Panc1 (cell line): ENCODE measurements at regions not wholly inside any gene's neighbourhood (a gene's known extent, or its start where the extent isn't known, plus 50 kb on each side); places are given as distances from the start of the nearest gene placed in this dataset.

ENCODE experiments used
- ATAC-seq: fragments of 200-7000 bp; cut with Tn5 transposase; 2 replicates; pipeline ENCODE4 v1.9.1; 2020; ENCODE audit warnings: mild to moderate bottlenecking, moderate library complexity
- BruUV-seq: library from RNA; stranded (reverse); fragments of 400-500 nt; replicated peaks from 2 replicates; lab custom pipeline; 2021; lab: Mats Ljungman, UMichigan
- CTCF ChIA-PET: fragments of 300-600 bp; sonication (Branson Sonifier 250); formaldehyde crosslinking; loops from one replicate; lab custom pipeline; 2022; ENCODE audit warnings: antibody characterized with exemption; lab: Charles Lee
- POLR2A ChIA-PET: fragments of 300-600 bp; sonication (Branson Sonifier 250); formaldehyde crosslinking; loops from one replicate; lab custom pipeline; 2022; ENCODE audit warnings: antibody characterized with exemption; lab: Charles Lee
- DNase-seq: peaks from one replicate; pipeline ENCODE4 v3.0.0-alpha.2; 2010; ENCODE audit warnings: low read depth, low spot score
- H3K27ac ChIP-seq: 2 replicates; pipeline ENCODE4 v1.5.1; 2011; ENCODE audit warnings: mild to moderate bottlenecking, low read length, inconsistent platforms
- H3K27me3 ChIP-seq: fragments of 200-500 bp; sonication (Bioruptor generic); 2 replicates; pipeline ENCODE4 v1.6.0; 2014; ENCODE audit warnings: low read length, inconsistent platforms; ENCODE audit not compliant: control insufficient read depth, insufficient read depth
- H3K36me3 ChIP-seq: fragments of 200-500 bp; sonication (Bioruptor generic); 2 replicates; pipeline ENCODE4 v1.5.1; 2014; ENCODE audit warnings: inconsistent platforms, mild to moderate bottlenecking, low read length, moderate library complexity; ENCODE audit not compliant: control insufficient read depth, insufficient read depth
- H3K4me1 ChIP-seq: 2 replicates; pipeline ENCODE4 v1.5.1; 2011; ENCODE audit warnings: inconsistent platforms, mild to moderate bottlenecking, low read length, moderate library complexity; ENCODE audit not compliant: control insufficient read depth, insufficient read depth
- H3K4me3 ChIP-seq, 2 experiments: 2 replicates each; pipeline ENCODE4 v1.5.1; 2011 to 2012; ENCODE audit warnings: low read depth in 2 of 2, low read length in 2 of 2, mild to moderate bottlenecking in 2 of 2, inconsistent platforms in 1 of 2, moderate library complexity in 1 of 2
- H3K9me3 ChIP-seq: fragments of 200-500 bp; sonication (Bioruptor generic); 2 replicates; pipeline ENCODE4 v1.5.1; 2014; ENCODE audit warnings: low read depth, mild to moderate bottlenecking, inconsistent platforms, low read length, moderate library complexity; ENCODE audit not compliant: control insufficient read depth, insufficient read depth
- POLR2AphosphoS5 ChIP-seq: IDR thresholded peaks from 2 replicates; pipeline ENCODE4 v1.6.1; 2012; ENCODE audit warnings: mild to moderate bottlenecking, low read depth, low read length, moderate library complexity
- REST ChIP-seq, 2 experiments: IDR thresholded peaks; 2 replicates each; pipeline ENCODE4 v1.6.1; 2011 to 2012; ENCODE audit warnings: low read depth in 2 of 2, control low read depth in 1 of 2, low read length in 1 of 2, mild to moderate bottlenecking in 1 of 2, moderate library complexity in 1 of 2; ENCODE audit not compliant: insufficient read depth in 1 of 2
- SIN3A ChIP-seq: IDR thresholded peaks from 2 replicates; pipeline ENCODE4 v1.6.1; 2012; ENCODE audit warnings: low read depth, mild to moderate bottlenecking, low read length, moderate library complexity, borderline replicate concordance; ENCODE audit not compliant: insufficient read depth
- TCF7L2 ChIP-seq: IDR thresholded peaks from 2 replicates; pipeline ENCODE4 v1.6.1; 2011; ENCODE audit warnings: mild to moderate bottlenecking, low read depth, low read length, inconsistent platforms
- in situ Hi-C: cut with HindIII; loops from 2 replicates; pipeline ENCODE4 v1.10.0; 2016; ENCODE audit warnings: low sequenced_read_pairs, low pct_unique_long_range_greater_than_20kb
- intact Hi-C: fragments of 100-400 bp; cut with micrococcal nuclease; formaldehyde crosslinking; loops from one replicate; pipeline ENCODE4 v1.10.0; 2022; ENCODE audit not compliant: unreplicated experiment
- TF ChIP-seq, protein P1 (sequence below): fragments of 450-650 bp; IDR thresholded peaks from 2 replicates; pipeline ENCODE4 v1.5.1; 2017; ENCODE audit warnings: mild to moderate bottlenecking

- CTCF ChIA-PET, result no interaction called here
- in situ Hi-C loops, result no loop called here
- Histone ChIP-seq H3K9me3 (no peaks in the 10 kb centered on the region), H3K4me1 (no peaks in the 10 kb centered on the region), H3K27ac (no peak overlapping the region), H3K27me3 (no peaks in the 10 kb centered on the region), H3K4me3 (no peak overlapping the region), H3K36me3 (no peaks in the 10 kb centered on the region)
- DNase-seq, result no peak
- intact Hi-C loops, result no loop called here
- POLR2A ChIA-PET, result no interaction called here
- no peak for ATAC-seq
- TF ChIP-seq TCF7L2 (no peak), REST (IDR thresholded peaks at IDR 0.05; ENCODE audit: insufficient read depth in 1 of 2, low read depth in 2 of 2, low read length in 1 of 2) (no peak)
- TF ChIP-seq, protein P1, sequence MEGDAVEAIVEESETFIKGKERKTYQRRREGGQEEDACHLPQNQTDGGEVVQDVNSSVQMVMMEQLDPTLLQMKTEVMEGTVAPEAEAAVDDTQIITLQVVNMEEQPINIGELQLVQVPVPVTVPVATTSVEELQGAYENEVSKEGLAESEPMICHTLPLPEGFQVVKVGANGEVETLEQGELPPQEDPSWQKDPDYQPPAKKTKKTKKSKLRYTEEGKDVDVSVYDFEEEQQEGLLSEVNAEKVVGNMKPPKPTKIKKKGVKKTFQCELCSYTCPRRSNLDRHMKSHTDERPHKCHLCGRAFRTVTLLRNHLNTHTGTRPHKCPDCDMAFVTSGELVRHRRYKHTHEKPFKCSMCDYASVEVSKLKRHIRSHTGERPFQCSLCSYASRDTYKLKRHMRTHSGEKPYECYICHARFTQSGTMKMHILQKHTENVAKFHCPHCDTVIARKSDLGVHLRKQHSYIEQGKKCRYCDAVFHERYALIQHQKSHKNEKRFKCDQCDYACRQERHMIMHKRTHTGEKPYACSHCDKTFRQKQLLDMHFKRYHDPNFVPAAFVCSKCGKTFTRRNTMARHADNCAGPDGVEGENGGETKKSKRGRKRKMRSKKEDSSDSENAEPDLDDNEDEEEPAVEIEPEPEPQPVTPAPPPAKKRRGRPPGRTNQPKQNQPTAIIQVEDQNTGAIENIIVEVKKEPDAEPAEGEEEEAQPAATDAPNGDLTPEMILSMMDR, result no peak
- no TSS peak for BruUV-seq
These were observed 375.9 kb upstream of the DUSP10 start for GRCh38 chr1:222117809-222118208.

DNA sequence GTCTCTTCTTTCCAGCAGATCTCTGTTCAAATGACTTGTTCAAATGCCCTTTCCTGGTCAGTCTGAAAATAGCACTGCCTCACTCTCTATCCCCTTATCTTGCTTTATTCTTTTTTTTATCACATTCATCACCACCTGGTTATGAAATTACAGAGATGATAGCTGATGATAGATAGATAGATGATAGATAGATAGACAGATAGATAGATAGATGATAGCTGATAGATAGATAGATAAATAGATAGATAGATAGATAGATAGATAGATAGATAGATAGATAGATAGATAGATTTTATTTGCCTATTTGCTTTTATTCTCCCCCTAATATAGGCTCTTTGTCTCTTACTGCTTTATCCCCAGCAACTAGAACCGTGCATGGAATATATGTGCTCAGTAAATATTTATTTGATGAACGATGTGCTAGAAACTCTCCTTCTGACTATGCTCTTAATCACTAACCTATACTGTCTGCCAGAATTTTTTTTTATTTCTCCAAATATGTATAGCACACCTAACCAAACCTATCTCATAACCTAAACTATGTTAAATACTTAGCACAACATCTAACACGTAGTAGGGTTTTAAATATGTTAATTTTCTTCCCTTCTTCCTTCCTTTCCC lies 372.8 kb upstream of the DUSP10 start:
- H3K4me1 ChIP-seq, result no peaks in the 10 kb centered on the region
- no peak overlapping the region for H3K27ac ChIP-seq
- ATAC-seq (no peak), DNase-seq (no peak)
- no peak overlapping the region for H3K4me3 ChIP-seq
- ChIA-PET CTCF (no interaction called here), POLR2A (no interaction called here)
- intact Hi-C loops (no loop called here), in situ Hi-C loops (no loop called here)
- H3K27me3 ChIP-seq, result no peaks in the 10 kb centered on the region
- H3K9me3 ChIP-seq, result no peaks in the 10 kb centered on the region
- no TSS peak for BruUV-seq
- no peak for TF ChIP-seq POLR2AphosphoS5
- TF ChIP-seq, protein P1, result no peak
- TF ChIP-seq TCF7L2, result no peak
- TF ChIP-seq REST (IDR thresholded peaks at IDR 0.05; ENCODE audit: insufficient read depth in 1 of 2, low read depth in 2 of 2, low read length in 1 of 2), result no peak
- TF ChIP-seq SIN3A, result no peak
- H3K36me3 ChIP-seq, result no peaks in the 10 kb centered on the region
